Chondrocyte (in vitro differentiated cells): ENCODE measurements at regions not wholly inside any gene's neighbourhood (a gene's known extent, or its start where the extent isn't known, plus 50 kb on each side); places are given as distances from the start of the nearest gene placed in this dataset.

Source experiments
- DNase-seq: peaks from one replicate; pipeline ENCODE4 v3.0.0; 2021; ENCODE audit warnings: mixed read lengths, low spot score
- H3K27ac Mint-ChIP-seq: one replicate; pipeline ENCODE4 v1.8.0; 2021; ENCODE audit warnings: mild to moderate bottlenecking, moderate library complexity, mixed read lengths; ENCODE audit not compliant: unreplicated experiment
- H3K27me3 Mint-ChIP-seq: 2 replicates; pipeline ENCODE4 v1.8.0; 2021; ENCODE audit warnings: low read depth, mixed read lengths
- H3K36me3 Mint-ChIP-seq: 2 replicates; pipeline ENCODE4 v1.8.0; 2021; ENCODE audit warnings: low read depth, mixed read lengths
- H3K4me1 Mint-ChIP-seq: 2 replicates; pipeline ENCODE4 v1.8.0; 2021; ENCODE audit warnings: low read depth, mild to moderate bottlenecking, mixed read lengths
- H3K4me3 Mint-ChIP-seq: one replicate; pipeline ENCODE4 v1.8.0; 2021; ENCODE audit warnings: mild to moderate bottlenecking, moderate library complexity, mixed read lengths; ENCODE audit not compliant: unreplicated experiment
- H3K9me3 Mint-ChIP-seq: 2 replicates; pipeline ENCODE4 v1.8.0; 2021; ENCODE audit warnings: low read depth, mixed read lengths
- TF ChIP-seq, protein P1 (sequence below): fragments of 200-600 bp; sonication (generic); IDR thresholded peaks from 2 replicates; pipeline ENCODE4 v1.5.0; 2021; ENCODE audit warnings: antibody characterized with exemption, mild to moderate bottlenecking, moderate library complexity

- Mint-ChIP-seq H3K27ac (no peak overlapping the region), H3K36me3 (no peaks in the 10 kb centered on the region), H3K9me3 (peaks cover 2% of the 10 kb centered on the region), H3K4me3 (no peak overlapping the region), H3K4me1 (peaks cover 17% of the 10 kb centered on the region), H3K27me3 (no peaks in the 10 kb centered on the region)
- TF ChIP-seq, protein P1, sequence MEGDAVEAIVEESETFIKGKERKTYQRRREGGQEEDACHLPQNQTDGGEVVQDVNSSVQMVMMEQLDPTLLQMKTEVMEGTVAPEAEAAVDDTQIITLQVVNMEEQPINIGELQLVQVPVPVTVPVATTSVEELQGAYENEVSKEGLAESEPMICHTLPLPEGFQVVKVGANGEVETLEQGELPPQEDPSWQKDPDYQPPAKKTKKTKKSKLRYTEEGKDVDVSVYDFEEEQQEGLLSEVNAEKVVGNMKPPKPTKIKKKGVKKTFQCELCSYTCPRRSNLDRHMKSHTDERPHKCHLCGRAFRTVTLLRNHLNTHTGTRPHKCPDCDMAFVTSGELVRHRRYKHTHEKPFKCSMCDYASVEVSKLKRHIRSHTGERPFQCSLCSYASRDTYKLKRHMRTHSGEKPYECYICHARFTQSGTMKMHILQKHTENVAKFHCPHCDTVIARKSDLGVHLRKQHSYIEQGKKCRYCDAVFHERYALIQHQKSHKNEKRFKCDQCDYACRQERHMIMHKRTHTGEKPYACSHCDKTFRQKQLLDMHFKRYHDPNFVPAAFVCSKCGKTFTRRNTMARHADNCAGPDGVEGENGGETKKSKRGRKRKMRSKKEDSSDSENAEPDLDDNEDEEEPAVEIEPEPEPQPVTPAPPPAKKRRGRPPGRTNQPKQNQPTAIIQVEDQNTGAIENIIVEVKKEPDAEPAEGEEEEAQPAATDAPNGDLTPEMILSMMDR, result no peak
- DNase-seq, result no peak
Measured at GRCh38 chr13:85500696-85501256, 298.4 kb downstream of the SLITRK6 start.

- H3K27ac Mint-ChIP-seq, result no peak overlapping the region
- no peak for DNase-seq
- H3K27me3 Mint-ChIP-seq, result no peaks in the 10 kb centered on the region
- no peak overlapping the region for H3K4me3 Mint-ChIP-seq
- TF ChIP-seq, protein P1, result no peak
- peaks cover 16% of the 10 kb centered on the region for H3K4me1 Mint-ChIP-seq
- H3K9me3 Mint-ChIP-seq, result peaks cover 5% of the 10 kb centered on the region
- no peaks in the 10 kb centered on the region for H3K36me3 Mint-ChIP-seq
Measured at GRCh38 chr13:85498774-85499173, 300.4 kb downstream of the SLITRK6 start.

- H3K4me3 Mint-ChIP-seq, result no peak overlapping the region
- H3K9me3 Mint-ChIP-seq, result peaks cover 6% of the 10 kb centered on the region
- H3K4me1 Mint-ChIP-seq, result peaks cover 14% of the 10 kb centered on the region
- peak overlapping the region; percentile 92 for H3K27ac Mint-ChIP-seq
- H3K27me3 Mint-ChIP-seq, result no peaks in the 10 kb centered on the region
- TF ChIP-seq, protein P1, result no peak
- H3K36me3 Mint-ChIP-seq, result peaks cover 1% of the 10 kb centered on the region
- DNase-seq, result no peak
Measured at GRCh38 chr13:85497652-85498051, 301.6 kb downstream of the SLITRK6 start.

- H3K27ac Mint-ChIP-seq, result no peak overlapping the region
- peaks cover 7% of the 10 kb centered on the region for H3K4me1 Mint-ChIP-seq
- H3K9me3 Mint-ChIP-seq, result peaks cover 6% of the 10 kb centered on the region
- no peaks in the 10 kb centered on the region for H3K27me3 Mint-ChIP-seq
- DNase-seq, result no peak
- H3K4me3 Mint-ChIP-seq, result no peak overlapping the region
- H3K36me3 Mint-ChIP-seq, result peaks cover 1% of the 10 kb centered on the region
- TF ChIP-seq, protein P1, result no peak
Measured at GRCh38 chr13:85492283-85492682, 306.9 kb downstream of the SLITRK6 start.

GRCh38 chr13:85486663-85487062 lies 312.6 kb downstream of the SLITRK6 start:
- Mint-ChIP-seq H3K27ac (no peak overlapping the region), H3K36me3 (peaks cover 1% of the 10 kb centered on the region), H3K27me3 (no peaks in the 10 kb centered on the region), H3K9me3 (peaks cover 5% of the 10 kb centered on the region), H3K4me3 (no peak overlapping the region), H3K4me1 (peaks cover 11% of the 10 kb centered on the region)
- TF ChIP-seq, protein P1, result no peak
- no peak for DNase-seq
